ENCODE measurements at regions not wholly inside any gene's neighbourhood (a gene's known extent, or its start where the extent isn't known, plus 50 kb on each side); places are given as distances from the start of the nearest gene placed in this dataset.
"Not testable (repeated sequence)": the region's sequence is repeated elsewhere in the genome, so short reads cannot be mapped to it uniquely, and the experiment has no call there.

DNA sequence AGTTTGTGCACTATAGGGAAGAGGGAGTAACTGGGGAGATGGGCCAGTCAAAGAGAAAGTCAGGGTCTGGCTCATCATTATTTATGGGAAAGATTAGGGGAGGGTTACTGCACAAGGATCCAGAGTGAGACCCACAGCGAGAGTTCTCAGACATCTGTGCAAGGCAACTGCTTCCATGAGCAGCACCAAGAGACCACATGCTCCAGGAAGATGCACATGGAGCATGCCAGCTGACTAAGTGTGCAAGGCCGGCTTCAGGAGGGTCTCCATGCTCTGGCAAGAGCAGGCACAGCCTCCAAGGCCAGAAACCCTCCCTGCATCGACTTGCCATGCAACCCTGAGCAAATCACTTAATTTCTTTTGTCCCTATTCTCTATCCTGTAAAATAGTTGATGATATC, 616.9 kb downstream of the CSNK1G3 start:
- Mint-ChIP-seq H3K4me3 (no peak overlapping the region), H3K9me3 (no peaks in the 10 kb centered on the region), H3K36me3 (no peaks in the 10 kb centered on the region), H3K27ac (no peak overlapping the region), H3K4me1 (no peaks in the 10 kb centered on the region), H3K27me3 (no peaks in the 10 kb centered on the region)

DNA sequence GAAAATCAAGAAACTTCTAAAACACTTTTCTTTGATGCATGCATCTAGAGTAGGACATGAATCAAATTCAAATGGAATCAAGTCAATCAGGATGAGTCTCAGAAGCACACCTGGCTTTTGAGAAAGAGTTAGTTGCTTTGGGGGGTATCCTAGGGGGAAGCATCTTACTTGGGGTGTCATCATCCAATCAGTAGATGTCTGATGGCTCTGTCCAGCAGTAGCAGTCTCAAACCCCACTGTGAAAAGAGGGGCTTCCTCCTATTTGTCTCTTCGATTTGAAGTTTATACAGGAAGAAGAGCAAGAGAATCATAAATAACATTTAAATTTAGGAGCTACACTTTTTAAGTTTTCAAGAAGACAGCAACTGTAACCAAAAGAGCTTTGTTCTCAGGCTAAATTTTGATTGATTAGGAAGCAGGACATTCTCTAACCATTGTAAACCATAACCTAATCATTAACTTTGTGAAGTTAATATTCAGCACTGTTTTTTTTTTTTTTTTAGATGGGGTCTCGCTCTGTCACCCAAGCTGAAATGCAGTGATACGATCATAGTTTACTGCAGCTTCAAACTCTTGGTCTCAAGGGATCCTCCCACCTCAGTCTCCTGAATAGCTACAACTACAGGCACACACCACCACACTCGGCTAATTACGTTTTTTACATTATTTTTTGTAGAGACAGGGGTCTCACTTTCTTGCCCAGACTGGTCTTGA, 614.7 kb downstream of the CSNK1G3 start:
- no peaks in the 10 kb centered on the region for H3K36me3 Mint-ChIP-seq
- H3K27me3 Mint-ChIP-seq: no peaks in the 10 kb centered on the region
- H3K9me3 Mint-ChIP-seq: no peaks in the 10 kb centered on the region
- H3K4me1 Mint-ChIP-seq: no peaks in the 10 kb centered on the region
- H3K4me3 Mint-ChIP-seq: no peak overlapping the region
- no peak overlapping the region for H3K27ac Mint-ChIP-seq

DNA sequence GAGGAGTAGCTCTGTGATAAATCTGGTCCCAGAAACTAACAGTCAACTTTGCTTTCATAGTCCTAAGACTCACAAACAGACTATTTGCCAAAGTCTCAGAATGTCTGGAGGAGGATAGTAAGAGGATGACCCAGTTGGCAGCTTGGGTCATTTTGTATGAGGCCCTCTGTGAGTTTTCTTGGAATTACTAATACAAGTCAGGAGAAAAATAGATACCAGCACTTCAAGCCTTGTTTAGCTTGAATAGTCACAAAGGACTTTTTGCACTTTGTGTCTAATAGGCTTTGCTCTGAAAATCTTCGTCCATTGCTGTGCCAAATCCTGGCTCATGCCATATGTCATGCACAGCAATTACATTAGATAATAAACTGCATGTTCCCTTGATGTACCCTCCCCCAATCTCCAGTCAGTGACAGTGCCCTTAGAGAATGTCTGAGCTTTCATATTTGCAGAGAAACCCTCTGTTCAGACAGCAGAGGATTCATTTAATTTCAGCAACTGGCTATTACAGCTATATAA, 612.8 kb downstream of the CSNK1G3 start:
- Mint-ChIP-seq H3K36me3 (no peaks in the 10 kb centered on the region), H3K4me3 (no peak overlapping the region), H3K4me1 (no peaks in the 10 kb centered on the region), H3K27ac (no peak overlapping the region), H3K27me3 (no peaks in the 10 kb centered on the region), H3K9me3 (no peaks in the 10 kb centered on the region)

DNA sequence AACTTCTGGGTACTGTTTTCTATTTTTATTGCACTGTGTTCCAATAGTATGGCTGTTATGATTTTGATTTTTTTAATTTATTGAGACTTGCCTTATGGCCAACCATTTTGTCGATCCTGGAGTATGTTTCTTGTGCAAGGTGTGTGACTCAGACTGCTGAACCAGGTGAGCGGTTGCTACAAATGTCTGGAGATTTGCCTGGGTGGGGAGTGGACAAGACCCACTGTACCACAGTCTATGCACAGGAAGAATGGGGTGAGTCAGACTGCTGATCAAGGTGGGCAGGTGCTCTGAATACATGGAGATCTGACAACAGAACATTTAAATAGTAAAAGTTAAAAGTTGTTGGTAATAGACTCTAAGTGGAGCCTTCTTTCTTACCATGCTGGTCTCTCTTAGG, 609.2 kb downstream of the CSNK1G3 start:
- Mint-ChIP-seq H3K36me3 (no peaks in the 10 kb centered on the region), H3K9me3 (no peaks in the 10 kb centered on the region), H3K4me3 (no peak overlapping the region), H3K27ac (no peak overlapping the region), H3K4me1 (no peaks in the 10 kb centered on the region), H3K27me3 (no peaks in the 10 kb centered on the region)

DNA sequence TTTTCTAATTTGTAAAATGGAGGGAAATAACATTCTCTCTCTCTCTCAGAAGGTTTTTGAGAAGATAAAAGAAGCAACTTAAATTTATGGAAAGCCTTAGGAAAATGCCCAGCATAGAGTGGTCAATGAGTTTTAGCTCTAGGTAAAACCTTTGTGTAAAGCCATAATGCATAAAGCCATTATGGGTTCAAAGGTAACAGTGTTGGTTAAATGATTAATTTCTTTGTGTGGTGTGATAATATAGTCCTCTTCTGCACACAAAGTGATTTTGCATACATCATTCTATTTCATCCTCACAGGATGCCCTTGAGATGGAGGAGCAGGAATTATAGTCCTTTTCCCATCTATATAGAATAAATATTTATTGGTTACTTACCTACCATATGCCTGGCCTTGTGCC, 602.9 kb downstream of the CSNK1G3 start:
- Mint-ChIP-seq H3K4me1 (no peaks in the 10 kb centered on the region), H3K27me3 (no peaks in the 10 kb centered on the region), H3K9me3 (no peaks in the 10 kb centered on the region), H3K36me3 (no peaks in the 10 kb centered on the region), H3K4me3 (no peak overlapping the region), H3K27ac (no peak overlapping the region)

DNA sequence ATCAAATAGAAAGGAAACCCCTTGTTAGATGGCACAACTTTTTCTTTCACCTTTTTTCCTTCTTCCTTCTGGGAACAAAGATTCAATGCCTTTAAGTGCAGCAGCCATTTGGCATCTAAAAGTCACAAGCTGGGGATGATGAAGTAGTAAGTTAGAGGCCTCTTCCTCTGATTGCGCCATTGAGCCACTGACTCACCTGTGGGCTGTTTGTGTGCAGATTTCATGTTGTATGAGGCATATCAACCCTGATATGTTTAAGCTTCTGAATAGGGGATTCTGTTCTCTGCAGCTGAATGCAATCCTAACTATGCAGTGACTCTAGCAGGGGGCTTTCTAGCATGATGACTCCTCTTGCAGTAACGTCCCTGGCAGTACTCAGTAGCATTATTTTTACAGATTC, 599.9 kb downstream of the CSNK1G3 start:
- peaks cover 3% of the 10 kb centered on the region for H3K9me3 Mint-ChIP-seq
- H3K27ac Mint-ChIP-seq: no peak overlapping the region
- no peaks in the 10 kb centered on the region for H3K36me3 Mint-ChIP-seq
- no peaks in the 10 kb centered on the region for H3K4me1 Mint-ChIP-seq
- H3K27me3 Mint-ChIP-seq: no peaks in the 10 kb centered on the region
- H3K4me3 Mint-ChIP-seq: no peak overlapping the region

DNA sequence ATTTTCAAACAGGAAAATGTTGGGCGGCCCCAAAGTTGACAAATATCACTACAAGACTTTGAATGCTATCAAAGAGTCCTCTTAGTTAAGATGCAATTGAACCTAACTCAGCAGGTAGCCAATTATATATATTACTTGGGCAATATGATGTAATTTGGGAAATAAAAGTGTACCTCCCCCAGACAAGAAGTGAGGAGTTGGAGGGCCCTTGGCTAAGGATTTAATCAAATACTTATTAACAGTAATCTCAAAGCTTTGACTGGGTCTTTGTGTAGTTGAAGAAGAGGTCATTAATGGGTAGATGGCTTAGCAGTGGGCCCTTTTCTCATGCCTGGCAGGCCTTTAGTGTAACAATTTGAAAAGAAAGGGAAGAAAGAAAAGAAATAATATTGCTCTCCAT, 599.0 kb downstream of the CSNK1G3 start:
- Mint-ChIP-seq H3K4me1 (no peaks in the 10 kb centered on the region), H3K4me3 (no peak overlapping the region), H3K27ac (no peak overlapping the region), H3K9me3 (peaks cover 3% of the 10 kb centered on the region), H3K27me3 (no peaks in the 10 kb centered on the region), H3K36me3 (no peaks in the 10 kb centered on the region)

DNA sequence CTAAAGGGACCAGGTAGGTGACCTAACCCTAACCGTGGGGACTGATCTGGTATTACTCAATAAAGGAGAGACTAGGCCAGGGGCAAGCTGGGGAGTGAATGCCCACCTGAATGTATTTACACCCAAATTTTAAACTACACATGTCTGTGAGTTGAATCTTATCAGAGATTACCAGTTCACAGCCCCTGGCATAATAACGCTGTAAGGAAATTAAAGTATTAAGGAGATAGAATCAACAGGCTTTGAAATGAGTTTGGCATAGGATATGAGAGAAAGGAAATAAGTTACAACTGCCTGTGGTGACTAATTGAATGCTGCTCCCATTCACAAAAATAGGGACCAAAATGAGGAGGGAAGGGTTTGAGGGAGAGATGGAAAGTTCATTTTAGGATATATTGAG, 593.3 kb downstream of the CSNK1G3 start:
- no peaks in the 10 kb centered on the region for H3K36me3 Mint-ChIP-seq
- no peak overlapping the region for H3K4me3 Mint-ChIP-seq
- H3K4me1 Mint-ChIP-seq: no peaks in the 10 kb centered on the region
- H3K27ac Mint-ChIP-seq: no peak overlapping the region
- H3K9me3 Mint-ChIP-seq: peaks cover 3% of the 10 kb centered on the region
- no peaks in the 10 kb centered on the region for H3K27me3 Mint-ChIP-seq

DNA sequence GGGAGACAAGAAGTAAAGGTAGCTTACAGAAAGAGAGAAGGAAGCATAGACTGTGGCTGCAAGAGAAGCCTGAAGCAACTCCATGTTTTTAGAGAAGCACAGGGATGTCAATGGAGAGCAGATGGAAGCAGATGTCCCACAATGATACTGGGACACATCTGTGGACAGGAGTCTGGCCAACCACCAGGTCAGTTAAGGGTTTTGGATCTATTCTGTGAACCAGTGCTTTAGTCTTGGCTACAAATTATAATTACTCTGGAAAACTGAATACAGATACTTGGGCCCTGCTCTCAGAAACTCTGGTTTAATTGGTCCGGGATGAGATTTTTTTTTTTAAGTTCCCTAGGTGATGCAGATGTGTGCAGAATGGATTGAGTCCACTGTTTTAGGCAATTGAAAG, 592.8 kb downstream of the CSNK1G3 start:
- Mint-ChIP-seq H3K4me1 (no peaks in the 10 kb centered on the region), H3K9me3 (peaks cover 3% of the 10 kb centered on the region), H3K27ac (no peak overlapping the region), H3K27me3 (no peaks in the 10 kb centered on the region), H3K4me3 (no peak overlapping the region), H3K36me3 (no peaks in the 10 kb centered on the region)

DNA sequence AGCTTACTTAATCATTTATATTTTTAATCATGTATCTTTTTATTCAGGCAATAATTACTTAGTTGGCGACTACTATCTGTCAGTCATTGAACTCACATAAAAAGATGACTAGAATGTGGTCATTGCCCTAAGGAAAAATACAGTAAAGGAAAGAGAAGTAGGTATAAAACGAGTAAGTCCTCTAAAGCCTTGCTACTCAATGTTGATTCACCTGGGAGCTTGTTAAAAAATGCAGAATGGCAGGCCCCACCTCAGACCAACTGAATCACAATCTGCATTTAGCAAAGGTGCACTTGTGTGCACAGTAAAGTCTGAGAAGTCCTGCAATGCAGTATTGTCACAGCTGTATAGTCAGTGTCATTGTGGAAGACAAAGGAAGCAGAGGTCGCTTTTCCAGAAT, 592.4 kb downstream of the CSNK1G3 start:
- H3K36me3 Mint-ChIP-seq: no peaks in the 10 kb centered on the region
- peaks cover 3% of the 10 kb centered on the region for H3K9me3 Mint-ChIP-seq
- no peaks in the 10 kb centered on the region for H3K4me1 Mint-ChIP-seq
- H3K27me3 Mint-ChIP-seq: no peaks in the 10 kb centered on the region
- no peak overlapping the region for H3K27ac Mint-ChIP-seq
- no peak overlapping the region for H3K4me3 Mint-ChIP-seq

DNA sequence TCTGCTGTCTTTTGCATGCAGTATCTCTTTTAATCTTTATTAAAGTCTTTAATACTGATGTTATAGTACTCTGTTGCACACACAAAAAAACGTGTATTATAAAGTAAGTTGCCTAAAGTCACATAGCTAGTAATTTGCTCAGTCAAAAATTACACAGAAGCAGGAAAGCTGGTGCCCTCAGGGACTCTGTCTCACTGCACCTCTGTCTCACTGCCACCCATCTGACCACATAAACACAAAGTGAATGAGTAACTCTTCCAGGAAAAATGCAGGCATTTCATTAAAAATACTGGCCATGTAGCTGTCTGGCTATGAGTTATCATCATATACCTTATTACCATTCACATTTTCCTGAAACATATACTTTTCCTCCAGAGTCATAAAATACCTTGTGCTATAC, 591.7 kb downstream of the CSNK1G3 start:
- Mint-ChIP-seq H3K27me3 (no peaks in the 10 kb centered on the region), H3K4me3 (no peak overlapping the region), H3K9me3 (peaks cover 3% of the 10 kb centered on the region), H3K36me3 (no peaks in the 10 kb centered on the region), H3K4me1 (no peaks in the 10 kb centered on the region), H3K27ac (no peak overlapping the region)

DNA sequence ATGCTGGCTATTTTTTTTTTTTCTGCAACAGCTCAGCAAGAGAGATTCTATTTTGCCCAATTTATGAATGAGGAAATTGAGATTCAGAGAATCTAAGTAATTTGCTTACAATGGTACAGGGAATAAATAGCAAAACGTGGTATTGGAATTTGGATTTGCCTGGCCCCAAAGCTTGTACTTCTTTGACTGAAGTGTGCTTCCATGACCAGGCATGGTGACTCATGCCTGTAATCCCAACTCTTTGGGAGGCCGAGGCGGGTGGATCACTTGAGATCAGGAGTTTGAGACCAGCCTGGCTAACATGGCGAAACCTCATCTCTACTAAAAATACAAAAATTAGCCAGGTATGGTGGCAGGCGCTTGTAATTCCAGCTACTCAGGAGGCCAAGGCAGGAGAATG, 591.1 kb downstream of the CSNK1G3 start:
- H3K4me3 Mint-ChIP-seq, H3K27me3 Mint-ChIP-seq, H3K4me1 Mint-ChIP-seq: not testable (repeated sequence)

DNA sequence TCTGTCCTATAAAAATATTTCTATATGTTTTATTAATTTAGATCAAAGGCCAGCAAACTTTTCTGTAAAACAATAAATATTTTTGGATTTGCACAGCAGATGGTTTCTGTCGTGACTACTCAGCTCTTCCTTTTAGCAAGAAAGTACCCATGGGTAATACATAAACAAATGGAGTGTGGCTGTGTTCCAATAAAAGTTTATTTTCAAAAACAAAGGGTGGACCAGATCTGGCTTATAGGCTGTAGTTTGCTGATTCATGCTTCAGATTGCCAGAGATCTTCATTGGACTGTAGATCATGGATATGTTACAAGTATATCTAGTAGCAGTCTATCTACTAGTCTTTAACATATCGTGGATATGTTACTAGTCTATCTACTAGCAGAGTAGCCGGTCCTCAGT, 590.5 kb downstream of the CSNK1G3 start:
- Mint-ChIP-seq H3K27ac (no peak overlapping the region), H3K4me1 (no peaks in the 10 kb centered on the region), H3K36me3 (no peaks in the 10 kb centered on the region), H3K27me3 (no peaks in the 10 kb centered on the region), H3K4me3 (no peak overlapping the region), H3K9me3 (no peaks in the 10 kb centered on the region)

More for the DNA sequence above, 591.1 kb downstream of the CSNK1G3 start:
- H3K36me3 Mint-ChIP-seq, H3K9me3 Mint-ChIP-seq, H3K27ac Mint-ChIP-seq: not testable (repeated sequence)

DNA sequence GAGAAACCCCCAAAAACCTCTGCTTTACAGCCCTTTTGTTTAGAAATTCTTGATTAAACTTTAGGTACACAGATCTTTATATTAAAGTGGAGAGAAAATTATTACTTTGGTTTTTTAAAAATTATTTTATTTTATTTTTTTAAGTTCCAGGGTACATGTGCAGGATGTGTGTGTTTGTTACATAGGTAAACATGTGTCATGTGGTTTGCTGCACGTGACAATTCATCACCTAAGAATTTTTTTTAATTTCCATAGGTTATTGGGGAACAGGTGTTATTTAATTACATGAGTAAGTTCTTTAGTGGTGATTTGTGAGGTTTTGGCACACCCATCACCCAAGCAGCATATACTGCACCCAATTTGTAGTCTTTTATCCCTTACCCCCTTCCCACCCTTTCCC, 581.7 kb downstream of the CSNK1G3 start:
- Mint-ChIP-seq H3K36me3 (no peaks in the 10 kb centered on the region), H3K4me3 (no peak overlapping the region), H3K27me3 (no peaks in the 10 kb centered on the region), H3K27ac (no peak overlapping the region), H3K9me3 (no peaks in the 10 kb centered on the region), H3K4me1 (no peaks in the 10 kb centered on the region)

DNA sequence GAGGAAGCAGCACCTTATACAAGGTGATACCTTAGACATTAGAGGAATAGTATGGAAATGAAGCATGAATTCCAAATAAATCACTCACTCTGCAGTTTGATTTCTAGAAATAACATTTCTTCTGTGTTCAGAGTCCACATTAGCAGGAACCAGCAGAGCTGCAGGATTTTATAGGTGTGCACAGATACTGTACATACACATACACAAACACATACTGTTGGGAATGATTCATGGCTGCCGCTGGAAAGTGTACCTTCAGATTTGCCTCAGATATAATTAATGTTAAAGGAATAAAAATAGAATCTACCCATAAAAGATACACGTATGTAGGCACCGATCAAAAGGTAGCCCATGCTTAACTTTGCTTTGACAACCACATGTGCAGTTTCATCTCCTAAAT, 578.1 kb downstream of the CSNK1G3 start:
- Mint-ChIP-seq H3K4me1 (no peaks in the 10 kb centered on the region), H3K27me3 (no peaks in the 10 kb centered on the region), H3K27ac (no peak overlapping the region)

DNA sequence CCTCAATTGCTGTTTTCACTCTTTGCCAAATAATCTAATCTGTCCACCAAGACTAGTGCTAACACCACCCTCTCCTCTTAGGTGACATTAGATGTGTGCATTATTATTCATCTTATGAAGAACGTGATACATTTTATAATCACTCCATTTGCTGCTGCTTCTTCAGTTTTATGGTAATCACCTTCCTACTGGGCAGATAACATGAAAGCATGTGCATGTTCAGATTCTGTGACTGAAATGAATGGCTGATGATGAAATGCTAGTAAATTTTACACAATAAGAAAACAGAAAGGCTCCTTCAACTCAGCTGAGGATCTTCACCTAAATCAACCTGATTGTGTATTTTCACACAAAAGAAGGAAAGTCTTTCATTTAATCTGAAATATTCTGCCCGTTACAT, 577.6 kb downstream of the CSNK1G3 start:
- Mint-ChIP-seq H3K27me3 (no peaks in the 10 kb centered on the region), H3K4me3 (no peak overlapping the region), H3K4me1 (no peaks in the 10 kb centered on the region), H3K27ac (no peak overlapping the region), H3K36me3 (no peaks in the 10 kb centered on the region), H3K9me3 (no peaks in the 10 kb centered on the region)

More for the DNA sequence above, 578.1 kb downstream of the CSNK1G3 start:
- H3K4me3 Mint-ChIP-seq: no peak overlapping the region
- H3K36me3 Mint-ChIP-seq: no peaks in the 10 kb centered on the region
- H3K9me3 Mint-ChIP-seq: no peaks in the 10 kb centered on the region

Data from activated naive CD4-positive, alpha-beta T cell treated with anti-CD3 and anti-CD28 coated beads, Interleukin-2, amount 50 U/mL, for 24 hours (primary cell).